NCI-H1694 treated with DMSO at 0.1 percent for 48 hours (cell line): ENCODE measurements at regions not wholly inside any gene's neighbourhood (a gene's known extent, or its start where the extent isn't known, plus 50 kb on each side); places are given as distances from the start of the nearest gene placed in this dataset.
"Not testable (repeated sequence)": the region's sequence is repeated elsewhere in the genome, so short reads cannot be mapped to it uniquely, and the experiment has no call there.

Experiments
- DNase-seq: peaks from one replicate; lab custom pipeline; 2025; lab: John Stamatoyannopoulos, UW

GRCh38 chr1:96544051-96544830, 177.3 kb upstream of the PTBP2 start:
- no peak for DNase-seq

- DNase-seq, result no peak
These were observed 176.8 kb upstream of the PTBP2 start for GRCh38 chr1:96544831-96545221.

- DNase-seq, result no peak
These were observed 175.5 kb upstream of the PTBP2 start for GRCh38 chr1:96545935-96546656.

DNA sequence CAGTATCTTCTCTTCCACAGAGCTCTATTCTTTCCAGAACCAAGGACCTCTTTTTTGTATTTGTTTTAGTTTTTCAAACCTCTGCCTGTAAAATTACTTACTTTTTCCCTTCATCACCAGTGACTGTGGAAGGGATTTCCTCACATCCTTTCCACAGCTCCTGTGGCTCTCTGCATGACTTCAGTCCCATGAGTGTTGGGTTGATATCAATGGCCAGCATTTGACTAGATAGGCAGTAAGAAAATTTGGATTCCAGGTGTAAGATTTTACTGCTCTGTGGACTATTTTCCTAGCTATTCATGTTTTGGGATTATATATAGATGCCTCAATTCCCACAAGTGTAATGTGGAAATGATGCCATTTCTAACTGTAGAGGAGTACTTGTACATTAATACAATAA, 171.5 kb upstream of the PTBP2 start:
- no peak for DNase-seq

GRCh38 chr1:96552451-96552850, 169.1 kb upstream of the PTBP2 start:
- DNase-seq, result no peak

DNA sequence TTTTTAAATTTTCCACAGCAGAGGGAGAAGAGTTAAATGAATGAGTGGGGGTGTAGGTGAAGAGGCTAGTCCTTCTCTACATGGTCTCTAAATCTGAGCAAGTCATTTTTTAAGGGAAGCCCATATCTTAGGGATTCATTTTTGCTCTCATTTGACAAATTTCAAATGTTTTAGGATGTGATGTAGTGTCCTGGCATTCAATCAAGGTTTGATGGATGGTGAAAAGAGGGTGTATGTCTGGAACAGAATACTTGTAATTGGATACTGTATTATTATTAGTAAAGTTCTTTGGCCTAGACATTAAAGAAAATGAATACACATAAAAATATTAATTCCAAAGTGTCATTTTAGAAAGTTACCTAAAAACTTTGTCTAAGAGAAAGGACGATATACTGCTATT, 167.8 kb upstream of the PTBP2 start:
- no peak for DNase-seq

DNA sequence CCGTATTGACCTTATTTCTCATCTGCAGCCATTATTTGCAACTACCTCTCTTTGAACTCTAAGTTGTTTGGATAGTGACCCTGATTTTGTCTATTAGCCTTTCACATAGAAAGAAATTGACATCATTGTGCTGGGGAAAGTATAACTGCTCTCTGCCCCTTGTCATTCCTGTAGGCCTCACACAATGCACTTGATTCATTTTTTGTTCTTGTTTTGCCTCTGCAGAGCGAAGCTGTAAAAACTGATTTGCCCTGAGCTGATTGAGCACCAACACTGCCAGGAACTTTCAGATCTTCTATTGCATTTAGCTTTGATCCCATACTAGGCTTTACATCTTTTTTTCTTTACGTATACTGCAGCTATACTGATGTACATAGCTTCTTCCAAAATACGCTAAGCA, 167.2 kb upstream of the PTBP2 start:
- DNase-seq, result no peak

DNA sequence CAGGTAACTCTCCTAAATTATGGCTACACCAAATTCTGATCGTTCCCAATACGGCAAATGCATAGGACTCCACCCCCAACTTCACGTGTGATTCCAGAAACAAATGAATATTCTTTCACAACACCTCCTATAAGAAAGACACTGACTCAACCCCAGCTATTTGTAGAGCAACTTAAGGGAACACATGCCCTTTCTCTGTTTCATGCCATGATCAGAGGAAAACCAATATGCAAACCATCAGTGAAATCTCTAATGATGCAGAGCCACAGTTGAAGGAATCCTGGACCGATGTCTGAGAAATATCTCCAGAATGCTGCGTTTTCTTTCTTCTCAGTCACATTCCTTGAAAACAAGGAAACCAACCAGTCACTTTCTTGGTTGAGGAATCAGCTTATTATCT, 164.2 kb upstream of the PTBP2 start:
- DNase-seq, result no peak

DNA sequence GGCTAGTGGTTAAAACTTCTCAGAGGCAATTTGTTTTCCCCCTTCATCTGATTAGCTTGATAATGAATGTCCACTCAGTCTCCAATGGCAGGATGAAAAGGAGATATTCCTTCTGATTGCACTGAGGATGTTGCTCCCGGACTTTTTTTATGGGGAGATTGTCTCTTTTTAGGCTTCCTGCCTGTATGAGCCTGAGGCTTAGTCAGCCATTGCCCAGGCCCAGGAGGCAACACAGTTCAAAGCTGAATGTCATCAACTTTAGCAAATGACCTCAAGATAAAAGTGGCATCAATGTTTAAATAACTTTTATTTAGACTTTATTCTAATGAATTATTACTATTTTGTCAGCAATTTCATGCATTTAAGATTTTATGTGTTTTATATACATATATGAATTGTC, 162.9 kb upstream of the PTBP2 start:
- no peak for DNase-seq

DNA sequence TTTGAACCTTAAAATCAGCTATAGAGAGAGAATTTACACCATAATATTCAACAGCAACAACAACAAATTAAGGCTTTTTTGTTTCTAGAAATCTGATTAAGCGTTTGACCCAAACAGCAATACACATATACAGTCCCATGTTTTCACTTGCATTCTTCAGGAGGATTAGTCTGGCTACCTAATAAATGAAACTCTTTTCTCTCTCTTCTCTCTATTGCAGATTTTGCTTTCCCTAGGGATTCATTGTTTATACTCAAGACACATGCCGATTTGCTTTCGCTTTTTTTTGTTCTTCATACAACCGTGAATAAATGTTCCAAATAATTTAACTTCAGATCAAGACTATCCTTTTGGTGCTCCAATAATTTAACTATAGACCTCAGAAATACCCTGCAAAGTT, 162.4 kb upstream of the PTBP2 start:
- DNase-seq, result no peak

DNA sequence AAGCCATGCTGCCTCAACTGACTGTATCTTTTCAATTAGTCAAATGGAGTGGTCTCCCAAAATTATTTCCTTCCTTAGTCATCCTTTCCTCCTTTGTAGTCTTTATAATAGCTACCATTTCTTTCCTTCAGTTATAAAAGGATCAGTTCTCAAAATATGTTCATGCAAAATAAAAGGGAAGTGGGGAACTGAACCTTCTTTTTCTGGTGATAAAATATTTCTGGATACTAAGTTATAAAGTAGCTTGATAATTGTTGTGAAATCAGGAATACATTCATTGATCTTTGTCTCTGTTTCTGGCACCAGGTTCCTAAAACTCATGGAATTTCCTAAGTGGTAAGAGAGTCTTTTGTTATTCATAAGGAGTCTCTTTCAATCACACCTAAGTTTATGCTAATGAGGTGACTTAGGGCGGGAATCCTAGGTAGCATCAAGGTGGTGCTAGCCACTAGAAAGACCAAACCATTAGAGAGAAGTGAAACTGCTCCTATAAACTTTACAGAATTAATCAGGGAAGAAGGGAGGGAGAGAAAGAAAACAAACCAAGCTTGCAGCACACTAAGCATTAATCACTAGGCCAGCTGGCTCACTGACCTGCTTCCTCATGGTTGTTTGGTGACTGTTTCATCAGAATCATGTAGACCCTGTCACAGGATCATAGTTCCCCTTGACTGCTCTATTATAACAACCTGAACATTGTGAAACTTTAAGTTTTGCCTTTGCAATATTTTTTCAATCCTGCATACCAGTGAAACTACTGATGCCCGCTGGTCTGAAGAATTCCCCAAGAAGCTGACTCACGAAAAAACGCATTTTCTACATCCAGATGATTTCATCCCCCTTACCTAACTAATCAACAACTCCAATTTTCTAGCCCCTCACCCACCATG, 161.6 kb upstream of the PTBP2 start:
- DNase-seq, result no peak

- no peak for DNase-seq
These were observed 159.5 kb upstream of the PTBP2 start for GRCh38 chr1:96562094-96562493.

- DNase-seq, result not testable (repeated sequence)
These were observed 157.2 kb upstream of the PTBP2 start for GRCh38 chr1:96564401-96564800.

- DNase-seq, result no peak
These were observed 156.0 kb upstream of the PTBP2 start for GRCh38 chr1:96565546-96565945.

- no peak for DNase-seq
These were observed 152.9 kb upstream of the PTBP2 start for GRCh38 chr1:96568639-96569038.

DNA sequence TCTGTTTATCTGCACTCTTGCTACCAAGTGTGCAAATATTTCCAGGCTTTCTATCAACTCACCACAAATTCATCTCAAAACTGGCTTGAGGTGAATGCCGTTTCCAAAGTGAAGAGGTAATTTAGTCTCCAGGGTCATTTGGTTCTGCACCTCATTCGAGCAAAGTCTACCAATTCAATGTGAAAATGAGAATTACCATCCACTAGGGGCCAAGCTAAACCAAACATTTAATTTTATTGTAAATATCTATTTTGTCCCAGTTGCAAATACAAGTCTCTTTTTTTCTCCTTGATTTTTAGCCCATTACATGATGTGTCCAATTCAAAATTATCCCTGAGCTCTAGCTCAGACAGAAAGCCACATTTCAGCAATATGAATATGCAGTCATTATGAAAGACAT, 152.3 kb upstream of the PTBP2 start:
- DNase-seq, result no peak

GRCh38 chr1:96579636-96580035, 141.9 kb upstream of the PTBP2 start:
- no peak for DNase-seq

DNA sequence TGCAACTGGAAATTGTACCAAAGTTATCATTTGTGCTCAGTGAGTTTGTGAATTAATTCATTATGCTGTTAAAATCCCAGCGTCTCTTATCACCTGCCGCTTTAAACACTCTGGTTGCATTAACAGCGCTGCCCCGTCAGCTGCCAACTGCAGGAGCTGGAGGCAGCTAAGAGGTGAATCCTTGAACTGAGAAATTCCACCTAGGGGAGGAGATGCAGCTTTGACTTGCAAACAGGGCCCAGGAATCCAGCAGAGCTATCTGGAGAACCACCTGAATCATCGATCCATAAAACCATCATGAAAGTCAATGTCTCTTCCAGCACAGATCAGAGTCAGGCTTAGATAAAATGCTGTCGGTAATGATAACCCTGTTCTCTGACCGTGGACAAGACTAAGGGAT, 140.7 kb upstream of the PTBP2 start:
- no peak for DNase-seq

GRCh38 chr1:96581772-96582171, 139.8 kb upstream of the PTBP2 start:
- DNase-seq, result no peak

- DNase-seq, result no peak
These were observed 137.7 kb upstream of the PTBP2 start for GRCh38 chr1:96583903-96584302.

GRCh38 chr1:96587222-96587621, 134.4 kb upstream of the PTBP2 start:
- no peak for DNase-seq

GRCh38 chr1:96588416-96588995, 133.1 kb upstream of the PTBP2 start:
- DNase-seq, result no peak
